ENCODE measurements at regions not wholly inside any gene's neighbourhood (a gene's known extent, or its start where the extent isn't known, plus 50 kb on each side); places are given as distances from the start of the nearest gene placed in this dataset.
A peak's percentile ranks its signal among the peaks of the same experiment; 100 is the strongest.

- Mint-ChIP-seq H3K36me3 (ENCODE audit: low read depth) (no peaks in the 10 kb centered on the region), H3K27ac (no peak overlapping the region), H3K9me3 (no peaks in the 10 kb centered on the region), H3K4me1 (no peaks in the 10 kb centered on the region), H3K4me3 (no peak overlapping the region), H3K27me3 (ENCODE audit: low read depth) (no peaks in the 10 kb centered on the region)
- no peak for TF ChIP-seq CTCF (IDR thresholded peaks at IDR 0.05; ENCODE audit: unreplicated experiment in 3 of 3)
These were observed 381.2 kb upstream of the FAR2 start for GRCh38 chr12:28767836-28768348.

- H3K36me3 Mint-ChIP-seq (ENCODE audit: low read depth): no peaks in the 10 kb centered on the region
- no peak for TF ChIP-seq CTCF (IDR thresholded peaks at IDR 0.05; ENCODE audit: unreplicated experiment in 3 of 3)
- H3K4me3 Mint-ChIP-seq: no peak overlapping the region
- no peak overlapping the region for H3K27ac Mint-ChIP-seq
- no peaks in the 10 kb centered on the region for H3K9me3 Mint-ChIP-seq
- H3K27me3 Mint-ChIP-seq (ENCODE audit: low read depth): no peaks in the 10 kb centered on the region
- H3K4me1 Mint-ChIP-seq: no peaks in the 10 kb centered on the region
These were observed 378.8 kb upstream of the FAR2 start for GRCh38 chr12:28770322-28770721.

GRCh38 chr12:28771968-28772367 lies 377.1 kb upstream of the FAR2 start:
- Mint-ChIP-seq H3K36me3 (ENCODE audit: low read depth) (no peaks in the 10 kb centered on the region), H3K4me3 (no peak overlapping the region), H3K9me3 (no peaks in the 10 kb centered on the region), H3K27me3 (ENCODE audit: low read depth) (no peaks in the 10 kb centered on the region), H3K27ac (no peak overlapping the region), H3K4me1 (no peaks in the 10 kb centered on the region)
- TF ChIP-seq CTCF (IDR thresholded peaks at IDR 0.05; ENCODE audit: unreplicated experiment in 3 of 3): no peak

GRCh38 chr12:28775556-28775955 lies 373.5 kb upstream of the FAR2 start:
- H3K27ac Mint-ChIP-seq: no peak overlapping the region
- H3K9me3 Mint-ChIP-seq: no peaks in the 10 kb centered on the region
- H3K36me3 Mint-ChIP-seq (ENCODE audit: low read depth): no peaks in the 10 kb centered on the region
- no peaks in the 10 kb centered on the region for H3K27me3 Mint-ChIP-seq (ENCODE audit: low read depth)
- no peak for TF ChIP-seq CTCF (IDR thresholded peaks at IDR 0.05; ENCODE audit: unreplicated experiment in 3 of 3)
- no peaks in the 10 kb centered on the region for H3K4me1 Mint-ChIP-seq
- H3K4me3 Mint-ChIP-seq: no peak overlapping the region

- Mint-ChIP-seq H3K4me3 (no peak overlapping the region), H3K27ac (peak overlapping the region in 2 of 3 experiments; percentile 10 to 63), H3K9me3 (no peaks in the 10 kb centered on the region), H3K27me3 (ENCODE audit: low read depth) (no peaks in the 10 kb centered on the region), H3K4me1 (no peaks in the 10 kb centered on the region), H3K36me3 (ENCODE audit: low read depth) (no peaks in the 10 kb centered on the region)
- TF ChIP-seq CTCF (IDR thresholded peaks at IDR 0.05; ENCODE audit: unreplicated experiment in 3 of 3): no peak
These were observed 372.9 kb upstream of the FAR2 start for GRCh38 chr12:28776220-28776619.

- Mint-ChIP-seq H3K27me3 (ENCODE audit: low read depth) (no peaks in the 10 kb centered on the region), H3K36me3 (ENCODE audit: low read depth) (no peaks in the 10 kb centered on the region), H3K27ac (peak overlapping the region in 2 of 3 experiments; percentile 10 to 63), H3K4me1 (no peaks in the 10 kb centered on the region), H3K9me3 (no peaks in the 10 kb centered on the region), H3K4me3 (no peak overlapping the region)
- no peak for TF ChIP-seq CTCF (IDR thresholded peaks at IDR 0.05; ENCODE audit: unreplicated experiment in 3 of 3)
These were observed 372.1 kb upstream of the FAR2 start for GRCh38 chr12:28776913-28777422.

Measured in nephron (organoid).